Inferior parietal cortex (tissue), 1 donor: ENCODE measurements at regions not wholly inside any gene's neighbourhood (a gene's known extent, or its start where the extent isn't known, plus 50 kb on each side); places are given as distances from the start of the nearest gene placed in this dataset.

ENCODE experiments used
- DNase-seq: peaks from one replicate; pipeline ENCODE4 v3.0.0-alpha.2; 2016; ENCODE audit errors: extremely low spot score

GRCh38 chr2:238561230-238561629 lies 134.5 kb downstream of the ASB1 start:
- no peak for DNase-seq

GRCh38 chr2:238562446-238562845 lies 135.7 kb downstream of the ASB1 start:
- DNase-seq: no peak

GRCh38 chr2:238563551-238563950 lies 136.8 kb downstream of the ASB1 start:
- no peak for DNase-seq

DNA sequence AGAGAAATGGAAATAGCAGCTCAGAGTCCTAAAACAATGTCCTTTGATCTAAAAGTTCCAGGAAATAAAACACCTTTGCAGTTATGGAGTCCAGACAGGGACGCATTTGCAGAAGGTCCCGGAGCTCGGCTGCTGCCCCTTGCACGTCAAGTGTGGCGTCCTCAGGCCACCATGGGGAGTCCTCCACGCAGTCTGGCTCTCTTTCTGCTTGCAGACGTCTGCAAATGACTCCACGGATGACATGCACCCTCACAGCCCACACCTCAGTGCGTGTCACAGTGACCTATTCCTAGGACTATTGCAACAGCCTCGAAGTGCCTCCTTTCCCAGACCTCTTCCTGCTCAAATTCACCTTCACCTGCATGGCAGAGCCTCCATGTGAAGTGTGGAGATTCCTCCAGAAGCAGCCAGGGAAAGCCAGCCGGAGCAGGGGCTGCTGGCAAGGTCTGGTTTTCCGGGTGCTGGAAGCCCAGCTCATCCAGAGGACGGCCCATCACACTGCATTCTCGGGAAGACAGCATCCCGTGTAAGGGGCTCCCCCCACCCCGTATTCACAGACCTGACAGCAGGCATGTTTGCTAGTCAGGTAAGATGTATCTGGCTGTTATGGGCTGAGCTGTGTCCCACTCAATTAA lies 137.7 kb downstream of the ASB1 start:
- no peak for DNase-seq

- no peak for DNase-seq
These were observed 138.3 kb downstream of the ASB1 start for GRCh38 chr2:238565031-238565430.

DNA sequence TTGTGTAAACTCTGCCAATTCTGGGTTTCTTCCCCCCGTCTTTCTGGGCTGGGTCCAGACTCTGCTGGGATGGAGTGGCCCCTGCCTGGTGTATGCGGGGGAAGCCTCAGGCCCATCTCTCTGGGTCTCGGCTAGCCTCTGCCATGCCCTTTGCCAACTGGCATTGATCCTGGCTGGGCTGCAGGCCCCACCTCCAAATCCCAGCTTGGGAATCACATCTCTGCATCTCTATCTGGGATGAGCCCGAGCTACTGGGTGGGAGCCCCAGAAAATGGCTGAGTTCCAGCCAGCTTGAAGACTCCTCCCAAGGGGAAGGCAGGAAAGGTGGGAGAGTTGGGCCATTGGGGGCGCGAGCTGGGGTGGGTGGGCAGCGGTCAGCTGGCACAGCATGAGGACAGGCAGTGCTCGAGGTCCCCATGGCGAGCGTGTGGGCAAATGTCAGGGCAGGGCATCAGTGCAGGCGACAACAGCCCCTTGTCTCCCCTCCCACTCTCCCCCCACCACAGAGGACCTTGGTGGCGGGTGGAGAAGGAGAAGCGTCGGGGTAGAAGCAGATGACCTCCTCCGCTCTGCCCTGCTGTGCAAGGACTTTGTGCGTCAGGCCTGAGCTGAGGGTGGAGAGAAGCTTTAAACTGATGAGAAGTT lies 139.4 kb downstream of the ASB1 start:
- no peak for DNase-seq

- DNase-seq: no peak
These were observed 140.5 kb downstream of the ASB1 start for GRCh38 chr2:238567067-238567855.

DNA sequence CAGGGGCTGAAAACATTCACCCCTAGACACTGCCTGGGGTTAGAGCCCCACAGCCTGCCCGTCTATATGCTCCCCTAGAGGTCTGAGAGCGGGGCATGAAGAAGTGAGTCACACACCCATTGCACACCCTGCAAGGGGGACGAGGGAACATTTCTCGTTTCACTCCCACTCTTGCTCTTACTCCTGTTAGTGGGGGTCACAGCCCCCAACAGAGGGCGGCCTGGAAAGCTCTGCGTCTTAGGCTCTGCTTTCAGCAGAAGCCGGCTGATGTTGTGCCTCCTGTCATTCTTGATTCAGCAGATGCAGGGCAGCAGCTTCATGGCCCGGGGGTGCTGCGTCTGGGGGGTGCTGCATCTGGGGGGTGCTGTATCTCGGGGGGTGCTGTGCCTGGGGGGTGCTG lies 141.3 kb downstream of the ASB1 start:
- no peak for DNase-seq

DNA sequence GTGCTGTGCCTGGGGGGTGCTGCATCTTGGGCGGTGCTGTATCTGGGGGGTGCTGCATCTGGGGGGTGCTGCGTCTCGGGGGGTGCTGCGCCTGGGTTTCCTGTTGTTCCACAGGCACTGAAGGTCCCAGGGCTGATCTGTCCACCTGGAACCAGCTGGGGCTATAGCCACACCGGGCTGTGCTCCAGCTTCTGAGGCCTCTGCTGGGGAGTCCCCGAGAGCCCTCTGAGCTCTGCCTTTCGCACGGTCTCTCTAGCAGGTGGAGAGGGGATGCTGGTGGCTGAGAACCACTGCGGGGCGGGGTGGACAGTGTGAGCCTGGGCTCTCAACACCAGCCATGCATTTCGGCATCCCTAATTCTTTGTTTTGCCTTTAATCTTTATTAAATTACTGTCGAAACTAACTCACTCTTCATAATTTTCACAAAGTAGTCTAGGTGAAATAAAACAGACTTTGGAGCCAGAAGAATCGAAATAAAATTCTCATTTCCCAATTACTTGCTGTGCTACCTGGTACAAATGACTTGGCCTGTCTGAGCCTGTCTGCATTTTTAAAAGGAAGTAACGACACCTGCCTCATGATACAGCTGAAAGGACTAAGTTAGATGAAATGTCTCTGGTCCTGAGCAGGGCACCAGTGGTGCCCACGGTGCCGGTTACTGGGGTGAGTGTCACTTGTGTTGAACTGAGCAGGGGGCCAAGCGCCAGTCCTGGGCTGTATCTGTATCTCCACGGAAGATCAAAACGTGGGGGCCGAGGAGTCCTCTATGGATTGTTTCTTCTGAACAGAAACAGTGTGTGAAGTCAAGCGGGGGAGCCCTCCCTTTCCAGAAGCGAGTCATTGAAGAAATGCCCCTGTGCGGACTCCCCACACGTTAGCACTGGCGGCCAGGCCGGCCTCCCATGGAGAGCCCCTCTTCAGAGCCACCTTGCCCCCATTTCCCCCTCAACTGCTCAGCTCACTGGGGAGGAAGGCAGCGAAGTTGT lies 142.0 kb downstream of the ASB1 start:
- DNase-seq: no peak

- DNase-seq: no peak
These were observed 142.9 kb downstream of the ASB1 start for GRCh38 chr2:238569507-238570195.

GRCh38 chr2:238570391-238570790 lies 143.7 kb downstream of the ASB1 start:
- DNase-seq: no peak

- DNase-seq: no peak
These were observed 144.2 kb downstream of the ASB1 start for GRCh38 chr2:238570926-238571325.

DNA sequence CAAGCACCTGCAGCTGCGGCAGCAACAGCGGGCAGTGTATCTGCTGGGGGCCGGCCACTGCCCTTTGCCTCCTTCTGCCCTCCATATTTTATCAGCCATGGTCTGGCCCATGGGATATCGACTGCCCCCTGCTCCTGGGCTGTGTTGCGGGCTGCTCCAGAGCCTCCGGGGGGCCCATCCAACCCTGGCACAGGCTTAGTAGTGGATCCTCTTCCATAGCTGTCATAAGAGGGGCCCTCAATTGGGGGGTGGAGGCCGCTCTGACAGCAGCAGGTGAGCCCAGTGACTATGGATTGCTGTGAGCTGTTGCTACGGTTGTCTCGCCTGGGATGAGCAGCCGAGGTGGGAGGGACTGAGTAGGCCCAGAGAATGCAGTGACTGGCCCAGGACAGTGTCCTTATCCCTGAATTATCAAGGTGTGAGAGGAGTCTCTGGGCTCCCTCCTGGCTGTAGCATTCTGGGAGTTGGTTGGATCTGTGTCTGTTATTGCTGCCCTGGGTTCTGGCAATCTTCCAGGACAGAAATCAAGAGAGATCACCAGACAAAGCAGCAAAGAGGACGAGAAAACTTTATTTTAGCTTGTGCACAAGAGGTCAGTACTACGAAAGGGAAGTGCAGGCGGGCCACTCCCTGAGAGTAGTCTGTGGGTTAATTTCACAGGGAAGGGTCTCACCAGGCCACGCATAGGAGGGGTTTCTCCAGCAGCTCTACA lies 145.1 kb downstream of the ASB1 start:
- DNase-seq: no peak

GRCh38 chr2:238573065-238573778 lies 146.5 kb downstream of the ASB1 start:
- DNase-seq: no peak

- no peak for DNase-seq
These were observed 147.2 kb downstream of the ASB1 start for GRCh38 chr2:238573916-238574315.

GRCh38 chr2:238574490-238575271 lies 148.0 kb downstream of the ASB1 start:
- no peak for DNase-seq

GRCh38 chr2:238576674-238577073 lies 149.9 kb downstream of the ASB1 start:
- no peak for DNase-seq

DNA sequence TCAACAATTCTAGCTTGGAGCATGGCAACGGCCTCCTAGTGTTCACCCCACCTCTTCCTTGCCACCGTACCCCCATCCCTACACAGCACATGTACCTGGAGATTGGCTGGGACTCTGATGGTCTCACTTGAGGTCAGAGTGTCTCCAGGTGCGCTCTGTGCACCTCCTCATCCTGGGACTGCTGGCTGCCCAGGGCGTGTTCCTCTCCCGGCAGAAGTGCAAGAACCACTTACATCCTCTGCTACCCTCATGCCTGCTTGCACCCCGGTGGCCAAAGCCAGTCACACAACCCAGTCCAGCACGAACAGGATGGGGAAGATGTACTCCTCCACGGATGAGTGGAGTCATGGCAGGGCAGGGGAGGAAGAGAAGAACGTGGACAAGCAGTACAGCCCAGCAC lies 151.5 kb downstream of the ASB1 start:
- no peak for DNase-seq

GRCh38 chr2:238580486-238580885 lies 153.8 kb downstream of the ASB1 start:
- no peak for DNase-seq
